ENCODE measurements at regions not wholly inside any gene's neighbourhood (a gene's known extent, or its start where the extent isn't known, plus 50 kb on each side); places are given as distances from the start of the nearest gene placed in this dataset.

GRCh38 chr1:63009421-63009820, 225.5 kb downstream of the ATG4C start:
- intact Hi-C loops (cut with DNase I; ENCODE audit: low total_unique reads), result no loop called here
- TF ChIP-seq POLR2A (IDR thresholded peaks at IDR 0.05) (no peak), CTCF (IDR thresholded peaks at IDR 0.05) (no peak), POLR2AphosphoS5 (IDR thresholded peaks at IDR 0.05) (no peak)
- H3K27me3 ChIP-seq, result no peaks in the 10 kb centered on the region
- no peaks in the 10 kb centered on the region for H3K4me1 ChIP-seq
- no peaks in the 10 kb centered on the region for H3K36me3 ChIP-seq
- no peak overlapping the region for H3K4me3 ChIP-seq
- no peak for DNase-seq (ENCODE audit: low spot score in 2 of 2)
- H3K27ac ChIP-seq, result no peak overlapping the region
- no peaks in the 10 kb centered on the region for H3K9me3 ChIP-seq

- H3K36me3 ChIP-seq, result no peaks in the 10 kb centered on the region
- no peaks in the 10 kb centered on the region for H3K4me1 ChIP-seq
- TF ChIP-seq POLR2A (IDR thresholded peaks at IDR 0.05) (no peak), CTCF (IDR thresholded peaks at IDR 0.05) (no peak)
- no peak for DNase-seq (ENCODE audit: low spot score in 2 of 2)
- intact Hi-C loops (cut with DNase I; ENCODE audit: low total_unique reads), result no loop called here
- H3K27me3 ChIP-seq, result no peaks in the 10 kb centered on the region
- no peak overlapping the region for H3K27ac ChIP-seq
- H3K9me3 ChIP-seq, result no peaks in the 10 kb centered on the region
- no peak overlapping the region for H3K4me3 ChIP-seq
Observed at GRCh38 chr1:63010913-63011660, 227.2 kb downstream of the ATG4C start.

GRCh38 chr1:63012339-63012738, 228.4 kb downstream of the ATG4C start:
- intact Hi-C loops (cut with DNase I; ENCODE audit: low total_unique reads), result no loop called here
- H3K27ac ChIP-seq, result no peak overlapping the region
- no peaks in the 10 kb centered on the region for H3K9me3 ChIP-seq
- H3K27me3 ChIP-seq, result no peaks in the 10 kb centered on the region
- no peaks in the 10 kb centered on the region for H3K36me3 ChIP-seq
- no peak overlapping the region for H3K4me3 ChIP-seq
- TF ChIP-seq CTCF (IDR thresholded peaks at IDR 0.05) (no peak), POLR2A (IDR thresholded peaks at IDR 0.05) (no peak), POLR2AphosphoS5 (IDR thresholded peaks at IDR 0.05) (no peak)
- DNase-seq (ENCODE audit: low spot score in 2 of 2), result no peak
- no peaks in the 10 kb centered on the region for H3K4me1 ChIP-seq

GRCh38 chr1:63014267-63014666, 230.3 kb downstream of the ATG4C start:
- DNase-seq (ENCODE audit: low spot score in 2 of 2), result no peak
- H3K4me1 ChIP-seq, result no peaks in the 10 kb centered on the region
- TF ChIP-seq POLR2AphosphoS5 (IDR thresholded peaks at IDR 0.05) (no peak), CTCF (IDR thresholded peaks at IDR 0.05) (no peak)
- no peak overlapping the region for H3K4me3 ChIP-seq
- no peak overlapping the region for H3K27ac ChIP-seq
- intact Hi-C loops (cut with DNase I; ENCODE audit: low total_unique reads), result no loop called here
- H3K27me3 ChIP-seq, result no peaks in the 10 kb centered on the region
- no peaks in the 10 kb centered on the region for H3K9me3 ChIP-seq
- H3K36me3 ChIP-seq, result no peaks in the 10 kb centered on the region

GRCh38 chr1:63022319-63022718, 238.4 kb downstream of the ATG4C start:
- Histone ChIP-seq H3K27me3 (no peaks in the 10 kb centered on the region), H3K9me3 (no peaks in the 10 kb centered on the region), H3K4me3 (no peak overlapping the region), H3K36me3 (no peaks in the 10 kb centered on the region), H3K27ac (no peak overlapping the region), H3K4me1 (no peaks in the 10 kb centered on the region)
- no peak for DNase-seq (ENCODE audit: low spot score in 2 of 2)
- no peak for TF ChIP-seq POLR2A (IDR thresholded peaks at IDR 0.05)
- TF ChIP-seq CTCF (IDR thresholded peaks at IDR 0.05), result no peak
- TF ChIP-seq POLR2AphosphoS5 (IDR thresholded peaks at IDR 0.05), result no peak
- intact Hi-C loops (cut with DNase I; ENCODE audit: low total_unique reads), result no loop called here

All from breast epithelium (tissue), 4 donors.